H9 (cell line): ENCODE measurements at regions not wholly inside any gene's neighbourhood (a gene's known extent, or its start where the extent isn't known, plus 50 kb on each side); places are given as distances from the start of the nearest gene placed in this dataset.

Source experiments
- DNase-seq: peaks from one replicate; pipeline ENCODE4 v3.0.0-alpha.2; 2017
- H2AFZ ChIP-seq: one replicate; pipeline ENCODE4 v1.6.1; 2013; ENCODE audit warnings: mild to moderate bottlenecking, low read length, control low read depth, moderate library complexity
- H2AK5ac ChIP-seq: 2 replicates; pipeline ENCODE4 v1.6.1; 2013; ENCODE audit warnings: low read length, control low read depth, mixed read lengths; ENCODE audit not compliant: insufficient read length
- H2BK120ac ChIP-seq: one replicate; pipeline ENCODE4 v1.6.1; 2013; ENCODE audit warnings: low read depth, mild to moderate bottlenecking, low read length, control low read depth, inconsistent platforms; ENCODE audit not compliant: poor library complexity, severe bottlenecking
- H2BK12ac ChIP-seq: 2 replicates; pipeline ENCODE4 v1.6.1; 2013; ENCODE audit warnings: low read length, control low read depth, mixed read lengths, low read depth; ENCODE audit not compliant: insufficient read length
- H2BK15ac ChIP-seq: 2 replicates; pipeline ENCODE4 v1.6.1; 2013; ENCODE audit warnings: low read depth, low read length, control low read depth
- H2BK20ac ChIP-seq: one replicate; pipeline ENCODE4 v1.6.1; 2013; ENCODE audit warnings: low read depth, mild to moderate bottlenecking, low read length, control low read depth, inconsistent platforms; ENCODE audit not compliant: poor library complexity, severe bottlenecking
- H2BK5ac ChIP-seq: 2 replicates; pipeline ENCODE4 v1.6.1; 2013; ENCODE audit warnings: low read length, control low read depth, mixed read lengths; ENCODE audit not compliant: insufficient read length
- H3K14ac ChIP-seq: 2 replicates; pipeline ENCODE4 v1.6.1; 2013; ENCODE audit warnings: low read length, control low read depth; ENCODE audit not compliant: insufficient read depth
- H3K18ac ChIP-seq: 2 replicates; pipeline ENCODE4 v1.6.1; 2013; ENCODE audit warnings: low read depth, mild to moderate bottlenecking, mixed read lengths, low read length, control low read depth; ENCODE audit not compliant: insufficient read length
- H3K23ac ChIP-seq: 2 replicates; pipeline ENCODE4 v1.6.1; 2013; ENCODE audit warnings: low read length, control low read depth, mixed read lengths, low read depth; ENCODE audit not compliant: insufficient read length
- H3K23me2 ChIP-seq: 2 replicates; pipeline ENCODE4 v1.6.1; 2013; ENCODE audit warnings: low read depth, mild to moderate bottlenecking, mixed read lengths, low read length, control low read depth; ENCODE audit not compliant: insufficient read length, poor library complexity, severe bottlenecking
- H3K27ac ChIP-seq: 2 replicates; pipeline ENCODE4 v1.5.1; 2013; ENCODE audit warnings: low read length, control low read depth, mixed read lengths, low read depth; ENCODE audit not compliant: insufficient read length
- H3K27me3 ChIP-seq: 2 replicates; pipeline ENCODE4 v1.6.1; 2013; ENCODE audit warnings: low read length, control low read depth, inconsistent platforms; ENCODE audit not compliant: insufficient read depth
- H3K4ac ChIP-seq: 2 replicates; pipeline ENCODE4 v1.6.1; 2013; ENCODE audit warnings: low read depth, mild to moderate bottlenecking, control low read depth, inconsistent platforms, low read length, moderate library complexity
- H3K4me1 ChIP-seq: 2 replicates; pipeline ENCODE4 v1.6.1; 2013; ENCODE audit warnings: low read length, control low read depth, inconsistent platforms; ENCODE audit not compliant: insufficient read depth
- H3K4me2 ChIP-seq: 2 replicates; pipeline ENCODE4 v1.6.1; 2013; ENCODE audit warnings: low read length, control low read depth, mixed read lengths; ENCODE audit not compliant: insufficient read length, insufficient read depth
- H3K56ac ChIP-seq: 2 replicates; pipeline ENCODE4 v1.6.1; 2013; ENCODE audit warnings: low read depth, mild to moderate bottlenecking, mixed read lengths, low read length, control low read depth; ENCODE audit not compliant: insufficient read length
- H3K79me1 ChIP-seq: 2 replicates; pipeline ENCODE4 v1.6.1; 2013; ENCODE audit warnings: low read depth, mild to moderate bottlenecking, moderate library complexity, low read length, control low read depth, inconsistent platforms; ENCODE audit not compliant: insufficient read depth, poor library complexity, severe bottlenecking
- H3K79me2 ChIP-seq: 2 replicates; pipeline ENCODE4 v1.6.1; 2013; ENCODE audit warnings: low read length, control low read depth, inconsistent platforms; ENCODE audit not compliant: insufficient read depth
- H3K9ac ChIP-seq: 2 replicates; pipeline ENCODE4 v1.6.1; 2013; ENCODE audit warnings: low read length, control low read depth, mixed read lengths; ENCODE audit not compliant: insufficient read length; ENCODE audit errors: extremely low read depth
- H3K9me3 ChIP-seq: one replicate; pipeline ENCODE4 v1.6.1; 2013; ENCODE audit warnings: low read depth, low read length, inconsistent platforms; ENCODE audit not compliant: control insufficient read depth
- H3T11ph ChIP-seq: one replicate; pipeline ENCODE4 v1.6.1; 2013; ENCODE audit warnings: mild to moderate bottlenecking, low read length, control low read depth, inconsistent platforms
- H4K20me1 ChIP-seq: one replicate; pipeline ENCODE4 v1.6.1; 2013; ENCODE audit not compliant: control insufficient read depth, insufficient read length, insufficient read depth
- H4K5ac ChIP-seq: 2 replicates; pipeline ENCODE4 v1.6.1; 2013; ENCODE audit warnings: low read depth, mild to moderate bottlenecking, mixed read lengths, low read length, control low read depth; ENCODE audit not compliant: insufficient read length
- H4K8ac ChIP-seq: replicated peaks from 2 replicates; pipeline ENCODE4 v1.6.1; 2013; ENCODE audit warnings: low read length, control low read depth, mixed read lengths, low read depth; ENCODE audit not compliant: insufficient read length
- H4K91ac ChIP-seq: 2 replicates; pipeline ENCODE4 v1.6.1; 2013; ENCODE audit warnings: low read depth, mild to moderate bottlenecking, moderate library complexity, mixed read lengths, low read length, control low read depth; ENCODE audit not compliant: insufficient read length
- H3K27ac Mint-ChIP-seq, 3 experiments: 2 replicates in 2 of 3; 3 replicates in 1 of 3; pipeline ENCODE4 v1.8.0; 2020 to 2021; ENCODE audit warnings: mixed read lengths in 3 of 3, mild to moderate bottlenecking in 1 of 3, moderate library complexity in 1 of 3
- H3K27me3 Mint-ChIP-seq: 2 replicates; pipeline ENCODE4 v1.8.0; 2021; ENCODE audit warnings: low read depth, mild to moderate bottlenecking, moderate library complexity, mixed read lengths
- H3K36me3 Mint-ChIP-seq, 3 experiments: 2 replicates in 2 of 3; 3 replicates in 1 of 3; pipeline ENCODE4 v1.8.0; 2020 to 2021; ENCODE audit warnings: low read depth in 3 of 3, mixed read lengths in 3 of 3; ENCODE audit not compliant: insufficient read depth in 1 of 3
- H3K4me1 Mint-ChIP-seq, 2 experiments: 2 replicates each; pipeline ENCODE4 v1.8.0; 2020; ENCODE audit warnings: mixed read lengths in 2 of 2
- H3K4me3 Mint-ChIP-seq, 2 experiments: 2 replicates in 1 of 2; 3 replicates in 1 of 2; pipeline ENCODE4 v1.8.0; 2020 to 2021; ENCODE audit warnings: mild to moderate bottlenecking in 2 of 2, mixed read lengths in 2 of 2, moderate library complexity in 1 of 2
- H3K9me3 Mint-ChIP-seq, 2 experiments: 2 replicates in 1 of 2; 3 replicates in 1 of 2; pipeline ENCODE4 v1.8.0; 2020; ENCODE audit warnings: mild to moderate bottlenecking in 2 of 2, mixed read lengths in 2 of 2, moderate library complexity in 1 of 2
- WGBS: extraction: QIAGEN DNeasy Blood & Tissue Kit; methylation state at CpG from one replicate; pipeline ENCODE4 v1.1.7; 2013; ENCODE audit warnings: missing lambda C conversion rate, low lambda C conversion rate, mixed read lengths; ENCODE audit not compliant: insufficient read length; ENCODE audit errors: extremely low coverage; 5-methylcytosine and 5-hydroxymethylcytosine counted together
- TF ChIP-seq, protein P1 (sequence below): fragments of 200-600 bp; sonication (generic); conservative IDR thresholded peaks from 3 replicates; pipeline ENCODE4 v1.8.0; 2021; ENCODE audit warnings: antibody characterized with exemption, mild to moderate bottlenecking

- Histone ChIP-seq H3T11ph (no peak overlapping the region), H3K4ac (no peak overlapping the region), H3K4me1 (no peaks in the 10 kb centered on the region), H3K9ac (no peak overlapping the region), H3K4me2 (no peak overlapping the region), H3K27me3 (no peaks in the 10 kb centered on the region), H3K23me2 (no peaks in the 10 kb centered on the region), H3K79me2 (no peaks in the 10 kb centered on the region), H4K8ac (no peak overlapping the region), H2BK120ac (no peak overlapping the region), H4K5ac (no peak overlapping the region), H4K91ac (no peak overlapping the region), H4K20me1 (no peaks in the 10 kb centered on the region), H2BK15ac (no peak overlapping the region), H3K9me3 (no peaks in the 10 kb centered on the region), H2BK20ac (no peak overlapping the region), H3K18ac (no peak overlapping the region), H3K23ac (no peak overlapping the region), H2AFZ (no peak overlapping the region), H3K14ac (no peak overlapping the region), H3K56ac (no peak overlapping the region), H3K27ac (no peak overlapping the region), H2BK5ac (no peak overlapping the region), H2BK12ac (no peak overlapping the region), H2AK5ac (no peak overlapping the region), H3K79me1 (no peaks in the 10 kb centered on the region)
- Mint-ChIP-seq H3K36me3 (no peaks in the 10 kb centered on the region), H3K27me3 (no peaks in the 10 kb centered on the region), H3K27ac (no peak overlapping the region), H3K9me3 (no peaks in the 10 kb centered on the region; a peak in 1 of 5 replicates), H3K4me3 (no peak overlapping the region), H3K4me1 (no peaks in the 10 kb centered on the region)
- no peak for DNase-seq
- TF ChIP-seq, protein P1, sequence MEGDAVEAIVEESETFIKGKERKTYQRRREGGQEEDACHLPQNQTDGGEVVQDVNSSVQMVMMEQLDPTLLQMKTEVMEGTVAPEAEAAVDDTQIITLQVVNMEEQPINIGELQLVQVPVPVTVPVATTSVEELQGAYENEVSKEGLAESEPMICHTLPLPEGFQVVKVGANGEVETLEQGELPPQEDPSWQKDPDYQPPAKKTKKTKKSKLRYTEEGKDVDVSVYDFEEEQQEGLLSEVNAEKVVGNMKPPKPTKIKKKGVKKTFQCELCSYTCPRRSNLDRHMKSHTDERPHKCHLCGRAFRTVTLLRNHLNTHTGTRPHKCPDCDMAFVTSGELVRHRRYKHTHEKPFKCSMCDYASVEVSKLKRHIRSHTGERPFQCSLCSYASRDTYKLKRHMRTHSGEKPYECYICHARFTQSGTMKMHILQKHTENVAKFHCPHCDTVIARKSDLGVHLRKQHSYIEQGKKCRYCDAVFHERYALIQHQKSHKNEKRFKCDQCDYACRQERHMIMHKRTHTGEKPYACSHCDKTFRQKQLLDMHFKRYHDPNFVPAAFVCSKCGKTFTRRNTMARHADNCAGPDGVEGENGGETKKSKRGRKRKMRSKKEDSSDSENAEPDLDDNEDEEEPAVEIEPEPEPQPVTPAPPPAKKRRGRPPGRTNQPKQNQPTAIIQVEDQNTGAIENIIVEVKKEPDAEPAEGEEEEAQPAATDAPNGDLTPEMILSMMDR = no peak
- no CpG with 5 or more reads among the region's 2 CpGs for WGBS
Measured at GRCh38 chr5:21432646-21433045, 1420.5 kb downstream of the CDH12 start.
